Stimulated activated naive CD8-positive, alpha-beta T cell treated with anti-CD3 and anti-CD28 coated beads, Interleukin-15, Interleukin-2, amounts not matched to agents 100 U/mL and 50 U/mL, for 24 hours (primary cell): ENCODE measurements at regions not wholly inside any gene's neighbourhood (a gene's known extent, or its start where the extent isn't known, plus 50 kb on each side); places are given as distances from the start of the nearest gene placed in this dataset.

Source experiments
- ATAC-seq: fragments of 150-1000 bp; cut with Tn5 transposase; one replicate; pipeline ENCODE4 v1.10.0; 2021
- DNase-seq: peaks from one replicate; pipeline ENCODE4 v3.0.0; 2021

DNA sequence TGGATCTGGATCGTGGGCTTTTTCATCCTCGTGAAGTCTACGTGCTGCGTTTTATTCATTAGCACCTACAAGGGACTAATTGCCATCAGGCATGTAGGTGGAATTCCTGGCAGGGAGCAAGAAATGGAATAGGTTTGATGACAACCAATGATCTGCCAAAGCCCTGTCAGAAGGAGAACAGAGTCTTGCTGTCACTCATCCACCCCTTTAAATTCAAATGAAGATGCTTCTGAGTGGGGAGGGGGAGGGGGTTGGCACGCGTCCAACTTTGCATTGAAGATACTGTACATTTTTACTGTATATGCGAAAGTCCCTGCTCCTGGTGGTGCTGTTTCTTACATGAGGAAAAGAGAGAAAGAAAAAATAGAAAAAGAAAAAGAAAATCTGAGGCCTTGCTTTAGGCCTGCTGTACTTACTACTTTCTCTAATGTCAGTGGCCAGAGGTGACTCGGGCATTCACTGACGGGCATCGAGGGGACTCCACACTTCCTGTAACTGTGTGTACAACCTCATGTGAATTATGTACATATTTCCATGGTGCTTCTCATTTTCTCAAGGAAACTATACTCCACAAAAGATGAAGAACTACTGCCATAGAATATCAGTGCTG is 569.1 kb downstream of the INHBA start:
- ATAC-seq (no peak), DNase-seq (no peak)

DNA sequence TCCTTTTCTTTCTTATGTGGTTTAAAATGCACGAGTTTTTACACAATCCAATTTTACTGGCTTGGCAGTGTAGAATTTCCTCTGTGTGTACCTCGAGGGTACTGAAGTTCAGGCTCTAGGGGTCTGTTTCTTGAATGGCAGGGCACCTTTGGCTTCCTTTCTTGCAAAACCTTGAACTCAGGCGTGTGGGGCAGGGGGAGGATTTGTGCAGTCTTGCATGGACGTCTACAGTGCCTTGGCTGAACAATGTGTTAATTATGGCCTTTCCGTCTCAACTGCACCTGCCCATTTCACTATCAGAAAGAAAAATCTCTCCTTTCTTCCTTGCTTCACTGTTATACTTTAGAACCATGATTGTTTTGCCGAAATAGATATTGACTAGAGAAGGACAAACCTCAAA is 570.9 kb downstream of the INHBA start:
- DNase-seq (no peak), ATAC-seq (no peak)

DNA sequence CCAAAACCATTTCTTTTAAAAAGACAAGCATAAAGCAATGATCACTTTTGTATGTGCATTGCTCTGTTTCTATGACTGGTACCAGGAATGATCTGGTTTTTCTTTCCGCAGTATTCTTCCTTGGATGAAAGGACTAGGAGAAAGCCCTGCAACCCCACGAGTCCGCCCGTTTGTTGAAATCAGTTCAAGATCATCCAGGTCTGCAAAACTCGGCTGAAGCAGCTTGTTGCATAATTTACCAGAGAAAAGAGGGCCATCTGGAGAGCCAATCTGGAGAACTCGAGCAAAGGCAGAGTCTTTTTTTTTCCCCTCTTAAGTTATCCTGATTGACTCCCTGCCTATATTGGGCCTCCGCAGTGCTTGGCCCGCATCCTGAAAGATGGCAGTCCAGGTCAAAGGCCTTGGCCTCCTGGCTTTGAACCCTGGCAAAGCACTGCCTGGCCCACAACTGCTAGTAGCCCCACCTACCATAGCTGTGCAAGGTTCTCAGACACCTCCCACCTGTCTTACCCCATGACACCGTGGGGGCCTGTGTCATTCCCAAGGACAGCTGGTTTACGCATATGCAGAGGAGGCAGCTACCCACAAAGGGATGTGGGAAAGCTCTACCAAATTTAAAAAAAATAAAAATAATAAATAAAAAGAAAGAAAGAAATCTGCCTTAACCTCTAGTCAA is 572.2 kb downstream of the INHBA start:
- no peak for ATAC-seq
- DNase-seq: no peak

DNA sequence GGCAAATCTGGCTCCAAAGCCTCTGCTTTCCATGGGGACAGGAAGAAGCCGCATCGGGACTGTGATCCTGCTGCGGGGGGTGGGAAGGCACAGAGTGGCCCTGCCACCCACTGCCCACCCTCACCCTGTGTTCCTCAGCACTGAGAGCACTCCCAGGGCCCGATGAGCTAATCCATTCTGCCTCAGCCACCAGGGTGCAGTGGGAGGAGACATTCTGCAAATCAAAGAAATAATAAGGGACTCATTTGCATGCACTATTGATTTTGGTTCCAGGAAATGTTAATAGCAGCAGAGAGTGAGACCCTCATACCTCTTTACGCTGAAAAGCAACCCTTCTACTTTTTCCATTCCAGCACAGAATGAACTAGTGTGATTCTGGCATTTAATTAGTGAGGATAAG is 572.8 kb downstream of the INHBA start:
- DNase-seq (no peak), ATAC-seq (no peak)

DNA sequence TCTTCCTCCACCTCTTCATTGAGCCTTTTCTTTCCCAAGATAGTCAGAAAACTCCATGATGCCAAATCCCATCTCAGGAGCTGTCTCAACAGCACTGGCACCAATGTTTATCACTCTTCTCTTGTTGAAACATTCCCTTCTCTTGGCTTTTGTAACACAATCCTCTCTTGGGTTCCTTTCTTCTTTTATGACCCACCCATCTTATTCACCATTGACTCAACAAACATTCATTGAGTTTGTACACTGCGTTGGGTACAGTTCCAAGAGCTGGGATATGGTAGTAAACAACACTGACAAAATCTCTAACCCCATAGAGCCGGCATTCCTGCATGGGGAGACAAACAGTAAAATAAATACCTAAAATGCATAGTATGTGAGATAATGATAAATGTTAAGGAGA is 577.5 kb downstream of the INHBA start:
- no peak for ATAC-seq

DNA sequence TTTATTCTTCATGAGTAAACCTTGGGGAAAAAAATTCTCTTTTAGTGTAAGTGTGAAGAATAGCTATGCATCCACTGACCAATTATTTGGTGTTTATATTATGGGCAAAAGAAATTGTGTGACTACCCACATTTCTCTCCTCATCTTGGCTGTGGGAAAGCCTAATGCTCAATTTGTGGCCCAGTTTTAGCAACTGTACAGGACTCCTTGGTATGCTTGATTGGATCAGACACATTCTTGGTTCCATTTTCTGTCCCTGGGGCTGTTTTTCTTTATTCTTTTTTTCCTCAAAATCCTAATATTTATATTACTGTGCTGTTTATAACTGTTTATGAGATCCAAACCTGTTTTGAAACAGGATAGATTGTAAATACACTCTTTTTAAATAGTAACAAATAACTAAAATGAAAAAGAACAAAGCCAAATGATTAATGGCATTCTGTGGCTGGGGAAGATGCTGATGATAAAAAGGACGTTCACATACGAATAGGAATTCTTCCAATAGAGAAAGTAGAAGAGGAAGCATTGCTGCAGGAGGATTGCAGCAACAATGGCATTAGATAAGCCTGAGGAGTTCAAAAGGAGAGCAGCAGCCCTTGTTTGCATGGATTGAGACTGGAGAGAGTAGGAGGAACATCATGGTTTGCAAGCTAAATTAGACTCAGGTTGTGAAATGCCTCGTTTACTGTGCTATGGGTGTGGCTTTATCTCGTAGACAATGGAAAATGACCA is 580.5 kb downstream of the INHBA start:
- no peak for DNase-seq
- ATAC-seq: no peak

More for the DNA sequence above, 577.5 kb downstream of the INHBA start:
- DNase-seq: no peak

DNA sequence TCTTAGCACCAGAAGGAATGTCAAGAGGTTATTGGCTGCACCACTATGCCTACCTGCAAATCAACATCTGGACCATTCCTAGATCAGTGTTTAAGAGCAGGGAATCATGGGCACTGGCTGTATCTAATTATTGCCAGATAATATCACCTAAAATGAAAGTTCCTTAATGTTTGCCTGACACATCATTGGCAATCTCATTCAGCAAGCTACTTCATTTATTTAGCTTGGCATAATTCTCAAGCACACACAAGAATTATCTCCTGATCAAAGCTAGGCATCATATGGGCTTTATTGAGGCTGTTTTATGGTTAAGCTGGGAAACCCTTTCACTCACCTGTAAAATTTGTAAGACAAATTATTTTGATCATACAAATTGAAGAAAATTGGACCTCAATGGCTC is 581.7 kb downstream of the INHBA start:
- ATAC-seq: no peak
- DNase-seq: no peak

DNA sequence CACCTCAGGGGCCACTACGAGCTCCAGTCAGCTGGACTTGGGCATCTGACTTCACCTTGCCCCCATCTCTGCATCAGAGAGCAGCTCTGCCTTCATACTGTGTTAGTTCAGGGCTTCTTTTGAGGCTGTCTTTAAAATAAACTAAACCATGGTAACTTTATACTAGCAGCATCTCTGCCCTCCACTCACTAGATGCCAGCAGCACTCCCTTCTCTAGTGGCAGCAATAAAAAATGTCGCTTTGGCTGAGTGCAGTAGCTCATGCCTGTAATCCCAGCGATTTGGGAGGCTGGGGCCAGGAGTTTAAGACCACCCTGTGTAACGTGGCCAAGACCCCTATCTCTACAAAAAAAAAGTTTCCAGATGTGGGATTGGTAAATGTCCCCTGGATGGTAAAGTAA is 584.4 kb downstream of the INHBA start:
- DNase-seq (no peak), ATAC-seq (no peak)

DNA sequence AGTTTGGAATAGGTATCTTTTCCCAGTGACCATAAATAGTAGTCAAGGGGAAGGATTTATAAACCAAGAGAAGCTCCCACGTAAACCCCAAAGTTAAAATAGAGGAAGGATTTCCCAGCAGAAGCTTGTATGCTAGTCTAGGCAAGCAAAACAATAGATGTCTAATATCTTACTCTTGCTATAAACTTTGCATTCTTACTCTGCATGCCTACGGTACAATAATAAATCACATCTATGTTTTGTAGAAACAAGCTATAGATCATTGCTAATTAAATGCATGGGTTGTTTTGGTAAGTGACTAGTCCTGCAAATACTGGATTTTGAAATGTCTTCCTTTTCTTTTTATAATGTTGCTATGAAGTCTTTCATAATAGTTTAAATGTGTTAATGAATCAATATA is 585.5 kb downstream of the INHBA start:
- no peak for DNase-seq
- ATAC-seq: no peak

DNA sequence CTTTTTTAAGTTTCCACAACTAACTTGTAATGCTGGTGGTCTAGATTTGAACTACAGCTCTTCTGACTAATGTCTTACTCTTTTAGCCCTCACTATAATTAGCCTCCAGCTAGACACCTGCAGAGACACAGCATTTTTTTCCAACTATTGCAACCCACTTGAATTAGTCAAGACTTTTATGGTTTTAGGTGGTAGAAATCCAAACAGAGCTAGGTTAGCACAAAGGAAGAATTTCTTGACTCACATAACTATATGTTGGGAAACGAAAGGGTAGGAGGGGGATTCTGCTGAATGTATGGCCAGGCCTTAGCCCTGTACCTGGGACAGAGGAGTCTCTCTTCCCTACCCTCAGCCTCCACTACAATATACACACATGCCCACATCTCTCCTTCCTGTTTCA is 586.1 kb downstream of the INHBA start:
- DNase-seq (no peak), ATAC-seq (no peak)

DNA sequence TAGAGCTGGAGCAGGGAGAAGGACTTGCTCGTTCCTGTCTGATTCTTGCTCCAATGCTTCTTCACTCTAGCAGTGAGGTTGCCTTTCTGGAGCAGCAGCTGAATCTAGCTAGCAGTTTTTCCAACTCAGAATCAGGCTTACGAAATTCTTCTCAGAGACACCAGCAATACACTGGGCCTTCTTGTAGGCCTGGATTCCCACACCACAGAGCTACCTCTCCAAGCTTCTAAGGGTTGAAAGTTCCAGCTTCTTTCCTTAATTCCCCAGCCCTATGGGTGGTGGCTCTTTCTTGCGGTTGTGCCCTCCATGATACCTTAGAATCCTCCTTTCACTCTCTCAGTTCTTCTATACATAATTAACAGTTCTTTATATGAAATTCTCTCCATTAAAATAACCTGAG is 586.6 kb downstream of the INHBA start:
- ATAC-seq (no peak), DNase-seq (no peak)

DNA sequence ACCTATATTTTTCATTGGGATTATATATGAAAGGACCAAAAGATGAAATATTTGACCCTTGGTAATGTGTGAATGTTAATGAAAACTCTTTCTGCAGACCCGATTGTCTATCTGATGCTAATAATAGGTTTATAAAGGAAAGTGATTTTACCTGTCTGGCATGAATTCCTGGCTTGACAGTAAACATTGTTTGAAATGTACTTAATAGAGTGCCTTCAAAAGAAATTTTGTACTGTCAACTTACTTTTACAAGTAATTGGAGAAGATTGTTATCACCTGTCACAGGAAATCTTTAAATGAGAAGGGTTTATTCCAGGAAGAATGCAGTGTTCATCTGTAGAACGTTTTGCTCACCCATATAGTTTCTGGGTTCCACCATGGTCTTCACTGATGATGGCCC is 588.2 kb downstream of the INHBA start:
- DNase-seq (no peak), ATAC-seq (no peak)

DNA sequence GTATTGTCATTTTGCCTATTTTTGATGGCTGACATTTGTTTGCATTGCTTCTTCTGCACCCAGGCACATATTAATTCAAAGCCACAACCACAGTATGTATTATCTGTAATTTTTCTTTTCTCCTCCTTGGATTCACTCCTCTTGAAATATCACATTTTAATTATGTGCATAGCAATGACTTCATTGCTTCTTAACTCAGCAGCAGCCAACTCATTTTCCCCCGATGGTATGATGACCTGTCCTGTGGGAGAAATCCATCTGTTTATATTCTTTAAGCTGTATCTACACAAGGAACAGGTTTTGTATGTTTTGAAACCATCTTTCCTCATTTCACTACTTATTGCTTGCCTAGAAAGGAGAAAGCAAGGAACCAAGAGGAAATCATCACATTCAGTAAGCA is 588.8 kb downstream of the INHBA start:
- ATAC-seq: no peak

DNA sequence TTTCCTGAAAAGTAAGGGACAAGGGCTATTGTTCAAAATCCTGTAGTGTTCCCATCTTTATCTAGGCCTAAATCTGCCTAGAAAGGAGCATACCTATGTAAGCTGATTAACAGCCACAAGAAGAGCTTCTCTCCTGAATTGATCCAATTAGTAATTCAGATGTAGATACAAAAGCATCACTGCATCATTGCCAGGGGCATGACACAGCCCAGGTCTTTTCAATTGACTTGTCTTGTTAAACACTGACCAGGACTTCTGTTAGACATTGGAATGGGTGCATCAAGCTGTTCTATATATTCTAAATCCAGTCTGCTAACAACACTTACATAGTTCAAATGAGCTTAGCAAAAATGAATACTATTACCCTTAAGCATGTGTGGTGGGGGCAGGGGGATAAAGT is 589.2 kb downstream of the INHBA start:
- ATAC-seq (no peak), DNase-seq (no peak)

More for the DNA sequence above, 588.8 kb downstream of the INHBA start:
- DNase-seq: no peak

DNA sequence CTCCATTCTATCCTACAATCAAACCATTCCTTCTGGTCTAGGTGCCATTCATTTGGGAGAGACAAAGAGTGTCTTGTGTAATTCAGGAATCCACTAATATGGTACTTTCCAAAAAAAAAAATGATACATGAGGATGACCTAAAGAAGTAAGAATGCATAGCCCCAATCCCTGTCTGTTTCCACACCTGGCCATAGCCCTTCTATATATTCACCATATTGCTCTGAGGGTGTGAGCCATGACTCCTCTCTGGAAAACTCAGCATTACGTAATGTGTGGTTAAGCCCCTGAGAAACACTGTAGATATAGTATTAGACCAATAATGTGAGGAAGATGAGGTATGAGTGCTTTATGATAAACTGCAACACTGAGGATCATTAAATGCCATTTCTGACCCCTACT is 592.7 kb downstream of the INHBA start:
- ATAC-seq (no peak), DNase-seq (no peak)

DNA sequence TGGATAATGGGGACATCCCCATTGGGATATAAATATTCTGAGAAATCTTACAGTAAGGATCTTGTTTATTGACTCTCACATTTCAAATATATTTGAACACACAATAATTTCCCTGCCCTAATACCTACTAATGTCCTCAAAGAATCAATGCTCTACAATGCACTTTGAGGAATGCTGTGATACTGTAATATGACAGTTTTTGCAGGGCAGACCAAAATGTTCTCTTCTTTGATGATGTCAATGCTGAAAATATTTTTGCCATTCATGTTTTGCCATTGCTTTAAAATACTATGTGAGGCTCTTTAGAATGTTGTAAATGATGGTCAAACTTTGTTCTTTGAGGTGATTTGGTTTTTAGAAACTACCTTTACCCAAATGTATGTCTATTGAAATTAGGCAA is 594.1 kb downstream of the INHBA start:
- ATAC-seq: no peak

DNA sequence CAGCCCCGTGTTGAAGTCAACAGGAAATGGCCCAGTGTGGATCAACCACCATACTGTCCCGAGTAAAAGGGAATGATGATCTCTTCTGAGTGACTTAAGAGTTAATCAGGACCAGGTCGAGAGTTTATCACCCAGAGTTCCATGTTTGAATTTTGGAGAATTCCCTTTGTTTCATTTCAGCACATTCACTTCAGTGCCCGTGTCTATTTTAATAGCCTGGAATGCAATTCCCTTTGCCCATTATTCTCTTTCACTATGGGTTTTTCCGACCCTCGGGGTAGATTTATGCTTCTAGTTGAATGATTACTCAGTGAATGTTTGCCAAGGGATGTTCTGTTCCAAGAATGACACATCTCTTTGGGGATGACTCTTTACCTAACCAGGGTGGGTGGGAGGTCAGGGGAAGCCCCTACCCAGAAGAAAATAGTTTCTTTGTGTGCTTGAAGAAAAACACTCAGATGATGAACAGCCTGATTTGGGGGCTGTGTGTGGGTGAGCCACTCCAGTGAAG is 594.9 kb downstream of the INHBA start:
- no peak for ATAC-seq
- DNase-seq: no peak

More for the DNA sequence above, 594.1 kb downstream of the INHBA start:
- DNase-seq: no peak

DNA sequence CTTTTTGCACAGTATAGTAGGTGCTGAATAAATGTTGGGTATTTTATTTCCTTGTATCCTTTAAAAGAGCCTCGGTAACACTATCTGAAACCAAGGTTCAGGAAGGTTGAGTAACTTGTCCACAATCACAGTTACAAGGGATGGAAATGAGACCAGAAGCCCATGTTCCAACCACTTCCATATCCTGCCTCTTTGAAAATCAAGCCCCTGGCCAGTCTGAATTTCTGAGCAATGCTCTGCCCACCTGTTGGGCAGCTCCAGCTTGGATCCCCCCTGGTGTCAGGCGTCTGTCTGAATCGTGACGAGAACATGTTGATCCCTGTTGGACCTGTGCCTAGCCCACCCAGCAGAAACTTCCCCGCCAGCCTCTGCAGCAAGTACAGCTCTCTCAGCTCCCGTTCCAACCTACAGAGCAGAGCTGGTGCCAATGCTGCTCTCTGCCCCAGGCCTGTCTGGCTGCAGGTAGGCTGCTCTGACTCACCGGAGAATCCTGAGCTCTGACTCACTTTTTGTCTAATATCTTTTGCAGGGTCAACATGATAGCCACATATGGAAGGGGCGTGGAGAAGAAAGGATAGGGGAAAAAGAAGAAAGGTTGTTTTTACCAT is 595.5 kb downstream of the INHBA start:
- DNase-seq: no peak
- no peak for ATAC-seq

DNA sequence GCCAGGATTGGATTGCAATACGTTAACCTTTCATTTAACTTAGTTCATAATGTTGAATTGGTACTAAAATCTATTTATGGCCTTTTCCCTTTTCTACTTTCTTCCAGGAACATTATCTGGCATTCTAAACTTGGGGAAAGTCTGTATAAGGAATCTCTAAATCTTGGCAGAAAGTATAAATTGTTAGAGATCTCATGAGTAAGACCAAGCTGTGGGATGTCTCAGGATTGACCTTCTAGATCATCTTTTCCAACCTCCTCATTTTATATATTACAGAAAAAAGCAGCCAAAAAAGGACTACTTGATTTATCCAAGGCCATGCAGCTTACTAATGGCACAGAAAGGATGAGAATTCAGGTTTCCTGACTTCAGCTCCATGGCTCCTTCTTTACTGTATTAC is 598.3 kb downstream of the INHBA start:
- no peak for DNase-seq
- no peak for ATAC-seq

DNA sequence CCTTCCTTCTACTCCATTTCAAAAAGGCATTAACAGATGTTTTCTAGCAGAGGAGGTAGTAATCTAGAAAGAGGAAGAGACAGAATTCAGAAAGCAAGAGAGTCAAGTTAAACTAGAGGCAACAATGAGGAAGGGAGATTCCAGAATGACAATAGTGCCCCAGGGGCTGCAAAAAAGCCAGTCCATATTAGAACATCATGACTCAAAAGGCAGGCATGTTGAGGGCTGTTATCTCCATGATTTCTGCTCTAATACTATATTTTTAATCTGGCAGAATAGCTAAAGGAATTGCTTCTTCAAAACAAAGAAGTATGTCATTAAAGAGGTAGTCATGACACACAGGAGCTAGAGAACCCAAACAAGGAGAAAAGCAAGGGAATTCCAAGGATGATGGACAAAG is 599.6 kb downstream of the INHBA start:
- DNase-seq (no peak), ATAC-seq (no peak)

DNA sequence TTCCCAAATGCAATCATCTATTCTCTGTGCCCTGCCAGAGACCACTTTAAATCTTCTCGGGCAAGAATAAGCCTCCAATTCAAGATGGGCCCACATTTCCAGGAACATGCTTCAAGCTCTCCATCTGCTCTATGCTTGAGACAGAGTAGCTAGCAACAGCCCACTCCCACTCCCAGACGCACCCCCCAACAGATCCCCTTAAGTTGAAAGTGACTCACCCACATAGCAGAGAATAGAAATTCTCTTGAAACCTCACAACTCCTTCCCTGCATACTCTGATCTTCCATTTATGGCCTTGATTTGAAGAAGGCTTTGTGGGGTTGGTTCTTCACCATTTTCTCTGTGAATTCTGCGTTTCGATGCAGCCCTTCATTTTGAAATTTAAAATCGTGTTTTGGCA is 604.0 kb downstream of the INHBA start:
- no peak for DNase-seq
- ATAC-seq: no peak

DNA sequence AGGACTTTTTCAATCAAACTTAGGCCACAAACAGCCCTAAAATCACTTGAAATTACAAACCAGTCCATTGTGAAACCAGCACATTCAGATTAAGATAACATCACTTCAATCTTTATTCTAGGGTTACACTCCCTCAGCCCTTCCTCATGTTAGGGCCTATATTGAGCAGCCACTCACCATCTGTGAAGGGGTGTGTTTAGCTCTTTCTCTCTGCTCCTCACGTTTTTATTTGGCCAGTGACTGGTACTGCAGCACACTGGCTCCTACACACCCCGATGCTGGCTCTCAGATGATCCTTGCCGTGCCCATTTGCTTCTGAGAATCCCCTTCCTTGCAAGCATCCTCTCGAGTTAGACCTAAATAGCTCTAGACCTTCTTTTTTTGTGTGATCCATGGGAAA is 604.5 kb downstream of the INHBA start:
- no peak for DNase-seq
- no peak for ATAC-seq

DNA sequence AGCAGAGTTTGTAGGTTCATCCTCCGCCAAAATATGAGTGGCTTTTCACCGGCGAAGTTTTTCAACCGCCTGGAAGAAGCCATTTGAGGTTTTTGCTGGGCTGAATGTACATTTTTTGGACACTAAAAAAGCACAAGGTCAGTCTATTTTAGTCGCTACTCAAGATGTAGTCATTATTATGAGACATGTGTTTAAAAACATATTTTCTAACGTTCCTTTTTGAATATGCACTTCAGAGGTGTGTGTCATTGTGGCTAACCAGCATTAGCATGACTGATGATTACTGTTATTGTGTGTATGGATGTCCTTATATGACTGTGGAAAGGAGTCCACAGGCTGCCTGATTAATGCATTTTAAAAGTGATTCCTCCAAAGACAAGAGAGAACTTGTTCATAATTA is 605.4 kb downstream of the INHBA start:
- DNase-seq (no peak), ATAC-seq (no peak)
